GM12865 (cell line): ENCODE measurements at regions not wholly inside any gene's neighbourhood (a gene's known extent, or its start where the extent isn't known, plus 50 kb on each side); places are given as distances from the start of the nearest gene placed in this dataset.

Source experiments
- DNase-seq: peaks from one replicate; pipeline ENCODE4 v3.0.0; 2010; ENCODE audit warnings: low read depth
- H3K4me3 ChIP-seq: 2 replicates; pipeline ENCODE4 v1.5.1; 2011; ENCODE audit warnings: mild to moderate bottlenecking, low read depth, low read length, control low read depth
- CTCF ChIP-seq: IDR thresholded peaks from 2 replicates; pipeline ENCODE4 v1.5.1; 2011; ENCODE audit warnings: low read length, control low read depth, low read depth, inconsistent platforms; ENCODE audit not compliant: insufficient read depth; ENCODE audit errors: missing control alignments

GRCh38 chr2:236852100-236852976 lies 233.4 kb upstream of the COPS8 start:
- no peak for TF ChIP-seq CTCF
- H3K4me3 ChIP-seq: no peak overlapping the region
- no peak for DNase-seq

- no peak for DNase-seq
- H3K4me3 ChIP-seq: no peak overlapping the region
- no peak for TF ChIP-seq CTCF
Measured at GRCh38 chr2:236852977-236853374, 232.7 kb upstream of the COPS8 start.

- no peak for TF ChIP-seq CTCF
Measured at GRCh38 chr2:236853585-236854051, 232.1 kb upstream of the COPS8 start.

GRCh38 chr2:236855176-236855865 lies 230.4 kb upstream of the COPS8 start:
- DNase-seq: no peak
- TF ChIP-seq CTCF: no peak
- H3K4me3 ChIP-seq: no peak overlapping the region

More at GRCh38 chr2:236853585-236854051, 232.1 kb upstream of the COPS8 start:
- DNase-seq: no peak
- H3K4me3 ChIP-seq: no peak overlapping the region

- no peak overlapping the region for H3K4me3 ChIP-seq
- no peak for DNase-seq
- TF ChIP-seq CTCF: no peak
Measured at GRCh38 chr2:236855866-236856847, 229.5 kb upstream of the COPS8 start.

- DNase-seq: no peak
Measured at GRCh38 chr2:236856848-236857235, 228.8 kb upstream of the COPS8 start.

More at GRCh38 chr2:236856848-236857235, 228.8 kb upstream of the COPS8 start:
- no peak for TF ChIP-seq CTCF
- H3K4me3 ChIP-seq: no peak overlapping the region
